ENCODE measurements at regions not wholly inside any gene's neighbourhood (a gene's known extent, or its start where the extent isn't known, plus 50 kb on each side); places are given as distances from the start of the nearest gene placed in this dataset.

- peaks cover 4% of the 10 kb centered on the region for H3K27me3 ChIP-seq
- H3K4me3 ChIP-seq: no peak overlapping the region
- H3K4me1 ChIP-seq: no peaks in the 10 kb centered on the region
- no peaks in the 10 kb centered on the region for H3K9me3 ChIP-seq
- intact Hi-C loops (cut with DNase I; ENCODE audit: low total_unique reads) (no loop called here), in situ Hi-C loops (cut with MboI; ENCODE audit: low pct_ligation_motif_present in 1 of 4, low pct_unique_long_range_greater_than_20kb in 1 of 4, low sequenced_read_pairs in 3 of 4) (loop anchor here in 1 of 4 donors (25.0 kb wide), 1 partner anchor 151 kb away; no protein-coding TSS in a partner anchor)
- WGBS, 2 donors (ENCODE audit: low coverage in 1 of 2): 84 to 100% methylated on average over 1 to 4 of the region's 4 CpGs
- no peak for DNase-seq
- H3K27ac ChIP-seq: no peak overlapping the region
- no peaks in the 10 kb centered on the region for H3K36me3 ChIP-seq
- TF ChIP-seq POLR2AphosphoS5 (IDR thresholded peaks at IDR 0.05) (no peak), CTCF (IDR thresholded peaks at IDR 0.05) (no peak)
These were observed 88.0 kb downstream of the EDN3 start for GRCh38 chr20:59388402-59388801.

DNA sequence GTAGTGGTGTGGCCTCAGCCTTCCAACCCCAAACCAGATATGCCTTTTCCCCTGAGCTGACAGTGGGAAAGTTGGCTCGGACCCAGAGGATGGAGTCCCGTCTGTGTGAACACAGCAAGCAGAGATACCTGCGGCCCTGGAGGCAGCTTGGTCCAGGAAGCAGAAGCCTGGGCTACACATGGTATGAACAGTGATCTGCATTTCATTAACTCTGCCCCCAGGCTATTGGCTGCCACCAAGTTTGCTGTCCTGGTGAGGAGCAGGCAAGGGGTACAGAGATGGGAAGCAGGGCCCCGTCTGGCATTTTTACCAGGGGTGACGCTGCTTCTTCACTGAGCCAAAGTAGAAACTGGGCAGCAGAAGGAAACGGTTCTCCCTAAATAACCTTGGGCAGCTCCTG is 90.0 kb downstream of the EDN3 start:
- no peak for TF ChIP-seq CTCF (IDR thresholded peaks at IDR 0.05)
- no peak for TF ChIP-seq POLR2AphosphoS5 (IDR thresholded peaks at IDR 0.05)
- no peak for TF ChIP-seq EP300 (IDR thresholded peaks at IDR 0.05; ENCODE audit: low read depth)
- TF ChIP-seq POLR2A (IDR thresholded peaks at IDR 0.05): no peak
- intact Hi-C loops (cut with DNase I; ENCODE audit: low total_unique reads): no loop called here
- in situ Hi-C loops (cut with MboI; ENCODE audit: low pct_ligation_motif_present in 1 of 4, low pct_unique_long_range_greater_than_20kb in 1 of 4, low sequenced_read_pairs in 3 of 4): loop anchor here in 2 of 4 donors (10.0 to 25.0 kb wide), 3 partner anchors 153 to 526 kb away; no protein-coding TSS in a partner anchor

DNA sequence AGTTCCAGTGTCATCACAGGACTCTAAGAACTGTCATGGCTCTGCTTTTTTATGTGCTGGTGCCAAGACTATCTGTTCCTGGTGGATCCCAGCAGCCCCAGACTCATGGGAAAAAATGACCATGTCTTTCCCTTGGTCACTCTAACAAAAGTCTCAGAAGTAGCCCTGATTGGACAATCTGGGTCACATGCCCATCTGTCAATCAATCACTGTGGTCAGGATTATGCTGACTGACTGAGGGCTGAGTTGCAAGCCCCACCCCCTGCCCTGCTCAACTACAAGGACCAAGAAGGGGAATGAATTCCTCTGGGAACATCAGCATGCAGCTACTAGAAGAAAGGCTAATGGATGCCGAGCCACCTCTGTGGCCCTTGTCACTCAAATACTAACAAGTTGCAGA is 91.6 kb downstream of the EDN3 start:
- Histone ChIP-seq H3K36me3 (no peaks in the 10 kb centered on the region), H3K4me1 (no peaks in the 10 kb centered on the region), H3K4me3 (no peak overlapping the region), H3K27me3 (peaks cover 17% of the 10 kb centered on the region), H3K27ac (no peak overlapping the region), H3K9me3 (no peaks in the 10 kb centered on the region)
- no peak for TF ChIP-seq EP300 (IDR thresholded peaks at IDR 0.05; ENCODE audit: low read depth)
- TF ChIP-seq CTCF (IDR thresholded peaks at IDR 0.05): no peak
- no peak for TF ChIP-seq POLR2A (IDR thresholded peaks at IDR 0.05)
- no peak for TF ChIP-seq POLR2AphosphoS5 (IDR thresholded peaks at IDR 0.05)
- no peak for DNase-seq
- intact Hi-C loops (cut with DNase I; ENCODE audit: low total_unique reads) (no loop called here), in situ Hi-C loops (cut with MboI; ENCODE audit: low pct_ligation_motif_present in 1 of 4, low pct_unique_long_range_greater_than_20kb in 1 of 4, low sequenced_read_pairs in 3 of 4) (loop anchor here in 2 of 4 donors (10.0 to 25.0 kb wide), 3 partner anchors 155 to 527 kb away; no protein-coding TSS in a partner anchor)
- 83% methylated on average over 1 of the region's 1 CpG; no CpG with 5 or more reads in 1 of the 2 donors for WGBS, 2 donors (ENCODE audit: low coverage in 1 of 2)

More for the DNA sequence above, 90.0 kb downstream of the EDN3 start:
- Histone ChIP-seq H3K4me3 (no peak overlapping the region), H3K9me3 (no peaks in the 10 kb centered on the region), H3K4me1 (no peaks in the 10 kb centered on the region), H3K27me3 (peaks cover 17% of the 10 kb centered on the region), H3K27ac (no peak overlapping the region), H3K36me3 (no peaks in the 10 kb centered on the region)
- WGBS, 2 donors (ENCODE audit: low coverage in 1 of 2): 74% methylated on average over 6 of the region's 6 CpGs; no CpG with 5 or more reads in 1 of the 2 donors
- no peak for DNase-seq

DNA sequence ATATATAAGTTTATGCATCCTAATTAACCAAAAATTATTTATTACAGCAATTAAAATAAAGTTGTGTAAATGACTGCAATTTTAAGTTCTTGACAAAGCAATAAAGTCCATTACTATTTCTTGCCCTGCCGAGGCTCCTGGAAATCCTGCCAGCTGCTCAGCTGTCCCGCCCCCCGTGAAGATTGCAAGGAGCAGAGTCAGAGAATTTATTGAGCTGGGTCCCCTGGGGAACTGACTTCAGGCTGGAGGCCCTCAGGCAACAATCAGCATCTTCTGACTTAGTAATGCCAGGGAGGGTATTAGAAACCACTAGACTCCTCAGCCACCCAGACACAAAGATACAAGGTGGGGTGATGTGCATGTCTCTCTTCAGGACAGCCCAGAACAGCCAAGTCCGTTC is 92.3 kb downstream of the EDN3 start:
- Histone ChIP-seq H3K4me3 (no peak overlapping the region), H3K36me3 (no peaks in the 10 kb centered on the region), H3K9me3 (no peaks in the 10 kb centered on the region), H3K4me1 (no peaks in the 10 kb centered on the region), H3K27me3 (peaks cover 15% of the 10 kb centered on the region), H3K27ac (no peak overlapping the region)
- no peak for DNase-seq
- intact Hi-C loops (cut with DNase I; ENCODE audit: low total_unique reads): no loop called here
- in situ Hi-C loops (cut with MboI; ENCODE audit: low pct_ligation_motif_present in 1 of 4, low pct_unique_long_range_greater_than_20kb in 1 of 4, low sequenced_read_pairs in 3 of 4): loop anchor here in 2 of 4 donors (10.0 to 25.0 kb wide), 3 partner anchors 155 to 528 kb away; no protein-coding TSS in a partner anchor
- 42 to 63% methylated on average over 1 to 4 of the region's 4 CpGs for WGBS, 2 donors (ENCODE audit: low coverage in 1 of 2)
- TF ChIP-seq EP300 (IDR thresholded peaks at IDR 0.05; ENCODE audit: low read depth): no peak
- TF ChIP-seq POLR2AphosphoS5 (IDR thresholded peaks at IDR 0.05): no peak
- no peak for TF ChIP-seq CTCF (IDR thresholded peaks at IDR 0.05)
- TF ChIP-seq POLR2A (IDR thresholded peaks at IDR 0.05): no peak

Measured in transverse colon (tissue), 4 donors.